ENCODE measurements at regions not wholly inside any gene's neighbourhood (a gene's known extent, or its start where the extent isn't known, plus 50 kb on each side); places are given as distances from the start of the nearest gene placed in this dataset.

- Histone ChIP-seq H3K4me1 (no peaks in the 10 kb centered on the region), H3K4me3 (no peak overlapping the region), H3K27me3 (no peaks in the 10 kb centered on the region), H3K27ac (no peak overlapping the region), H3K9me3 (no peaks in the 10 kb centered on the region), H3K36me3 (no peaks in the 10 kb centered on the region)
- TF ChIP-seq, protein P1, sequence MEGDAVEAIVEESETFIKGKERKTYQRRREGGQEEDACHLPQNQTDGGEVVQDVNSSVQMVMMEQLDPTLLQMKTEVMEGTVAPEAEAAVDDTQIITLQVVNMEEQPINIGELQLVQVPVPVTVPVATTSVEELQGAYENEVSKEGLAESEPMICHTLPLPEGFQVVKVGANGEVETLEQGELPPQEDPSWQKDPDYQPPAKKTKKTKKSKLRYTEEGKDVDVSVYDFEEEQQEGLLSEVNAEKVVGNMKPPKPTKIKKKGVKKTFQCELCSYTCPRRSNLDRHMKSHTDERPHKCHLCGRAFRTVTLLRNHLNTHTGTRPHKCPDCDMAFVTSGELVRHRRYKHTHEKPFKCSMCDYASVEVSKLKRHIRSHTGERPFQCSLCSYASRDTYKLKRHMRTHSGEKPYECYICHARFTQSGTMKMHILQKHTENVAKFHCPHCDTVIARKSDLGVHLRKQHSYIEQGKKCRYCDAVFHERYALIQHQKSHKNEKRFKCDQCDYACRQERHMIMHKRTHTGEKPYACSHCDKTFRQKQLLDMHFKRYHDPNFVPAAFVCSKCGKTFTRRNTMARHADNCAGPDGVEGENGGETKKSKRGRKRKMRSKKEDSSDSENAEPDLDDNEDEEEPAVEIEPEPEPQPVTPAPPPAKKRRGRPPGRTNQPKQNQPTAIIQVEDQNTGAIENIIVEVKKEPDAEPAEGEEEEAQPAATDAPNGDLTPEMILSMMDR (IDR thresholded peaks at IDR 0.05), result no peak
- no peak for TF ChIP-seq POLR2A (IDR thresholded peaks at IDR 0.05)
- no peak for DNase-seq
These were observed 958.8 kb upstream of the TMEM132C start for GRCh38 chr12:127308148-127308547.

DNA sequence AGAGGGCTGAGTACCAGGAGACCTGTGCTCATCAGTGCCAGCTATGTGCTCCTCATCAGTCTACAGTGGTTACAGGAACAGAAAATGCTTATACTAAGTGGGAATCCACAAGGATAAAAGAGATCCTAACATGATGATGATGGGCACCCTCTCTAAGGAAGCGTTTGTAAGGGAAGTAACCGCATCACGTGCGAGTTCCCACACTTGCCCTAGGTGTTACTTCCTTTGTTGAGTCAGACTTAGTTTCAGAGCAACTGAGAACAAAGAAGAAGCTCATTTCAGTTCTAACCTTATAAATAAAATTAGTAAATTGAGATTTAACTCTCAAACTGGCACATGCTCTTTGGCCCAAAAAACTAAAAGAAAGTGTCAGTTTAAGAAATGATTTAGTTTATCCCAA lies 956.4 kb upstream of the TMEM132C start:
- no peaks in the 10 kb centered on the region for H3K27me3 ChIP-seq
- H3K4me1 ChIP-seq, result no peaks in the 10 kb centered on the region
- TF ChIP-seq, protein P1 (IDR thresholded peaks at IDR 0.05), result no peak
- no peak for TF ChIP-seq POLR2A (IDR thresholded peaks at IDR 0.05)
- H3K9me3 ChIP-seq, result no peaks in the 10 kb centered on the region
- no peak for DNase-seq
- H3K27ac ChIP-seq, result no peak overlapping the region
- no peak overlapping the region for H3K4me3 ChIP-seq
- H3K36me3 ChIP-seq, result no peaks in the 10 kb centered on the region

DNA sequence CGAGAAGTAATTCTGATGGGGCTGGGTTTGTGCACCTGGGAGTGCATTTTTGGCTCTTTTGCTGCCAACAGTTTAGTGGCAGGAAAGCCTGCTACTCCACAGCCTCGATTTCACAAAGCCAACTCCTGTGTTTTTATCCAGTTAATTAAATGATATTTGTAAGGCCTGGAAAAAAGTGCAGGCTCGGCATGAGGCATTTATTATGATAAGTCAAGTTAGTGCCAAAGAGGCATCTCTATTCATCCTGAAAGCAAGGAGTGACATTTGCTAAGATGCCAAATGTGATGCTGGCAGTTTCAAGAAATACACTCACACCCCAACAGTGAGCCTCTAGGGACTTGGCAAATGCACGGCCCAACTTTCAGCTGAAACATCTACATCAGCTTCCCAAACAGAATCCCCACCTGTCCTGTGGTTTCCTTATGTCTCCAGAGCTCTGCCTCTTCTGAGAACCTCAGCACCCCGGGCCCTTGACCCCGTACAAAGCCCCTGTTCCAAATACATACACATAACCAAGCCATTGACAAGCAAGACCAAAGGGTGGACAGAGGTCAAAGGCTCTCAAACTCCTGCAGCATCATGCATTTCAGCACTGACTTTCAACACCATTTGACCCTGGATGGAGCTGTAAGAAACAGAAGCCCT lies 955.1 kb upstream of the TMEM132C start:
- H3K36me3 ChIP-seq, result no peaks in the 10 kb centered on the region
- H3K4me1 ChIP-seq, result no peaks in the 10 kb centered on the region
- DNase-seq, result no peak
- TF ChIP-seq POLR2A (IDR thresholded peaks at IDR 0.05), result no peak
- TF ChIP-seq, protein P1 (IDR thresholded peaks at IDR 0.05), result no peak
- no peaks in the 10 kb centered on the region for H3K27me3 ChIP-seq
- H3K9me3 ChIP-seq, result no peaks in the 10 kb centered on the region
- H3K4me3 ChIP-seq, result no peak overlapping the region
- no peak overlapping the region for H3K27ac ChIP-seq

DNA sequence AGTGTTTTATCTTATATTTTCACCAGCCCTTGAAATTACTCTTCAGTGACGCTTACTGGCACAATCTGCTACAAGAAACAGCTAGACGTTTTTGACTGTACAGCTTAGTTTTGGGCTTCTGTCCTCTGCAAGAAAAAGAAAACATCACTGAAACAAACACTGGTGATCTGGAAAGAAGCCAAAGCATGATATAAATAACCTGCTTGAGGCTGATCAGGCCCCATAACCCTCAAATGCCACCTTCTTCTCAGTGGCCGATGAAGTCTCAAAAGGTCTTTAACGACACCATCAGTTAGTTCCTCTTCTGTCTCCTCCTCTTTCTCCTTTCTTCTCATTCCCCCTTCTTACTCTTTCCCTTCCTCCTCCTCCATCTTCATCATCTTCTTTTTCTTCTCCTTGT lies 942.3 kb upstream of the TMEM132C start:
- Histone ChIP-seq H3K4me3 (no peak overlapping the region), H3K9me3 (no peaks in the 10 kb centered on the region), H3K4me1 (no peaks in the 10 kb centered on the region), H3K27ac (no peak overlapping the region), H3K27me3 (no peaks in the 10 kb centered on the region), H3K36me3 (no peaks in the 10 kb centered on the region)
- TF ChIP-seq, protein P1 (IDR thresholded peaks at IDR 0.05), result no peak
- no peak for TF ChIP-seq POLR2A (IDR thresholded peaks at IDR 0.05)
- DNase-seq, result no peak

- no peaks in the 10 kb centered on the region for H3K36me3 ChIP-seq
- no peak for DNase-seq
- no peak overlapping the region for H3K27ac ChIP-seq
- no peaks in the 10 kb centered on the region for H3K9me3 ChIP-seq
- H3K4me3 ChIP-seq, result no peak overlapping the region
- H3K27me3 ChIP-seq, result no peaks in the 10 kb centered on the region
- TF ChIP-seq, protein P1 (IDR thresholded peaks at IDR 0.05), result no peak
- TF ChIP-seq POLR2A (IDR thresholded peaks at IDR 0.05), result no peak
- no peaks in the 10 kb centered on the region for H3K4me1 ChIP-seq
These were observed 939.0 kb upstream of the TMEM132C start for GRCh38 chr12:127327986-127328385.

DNA sequence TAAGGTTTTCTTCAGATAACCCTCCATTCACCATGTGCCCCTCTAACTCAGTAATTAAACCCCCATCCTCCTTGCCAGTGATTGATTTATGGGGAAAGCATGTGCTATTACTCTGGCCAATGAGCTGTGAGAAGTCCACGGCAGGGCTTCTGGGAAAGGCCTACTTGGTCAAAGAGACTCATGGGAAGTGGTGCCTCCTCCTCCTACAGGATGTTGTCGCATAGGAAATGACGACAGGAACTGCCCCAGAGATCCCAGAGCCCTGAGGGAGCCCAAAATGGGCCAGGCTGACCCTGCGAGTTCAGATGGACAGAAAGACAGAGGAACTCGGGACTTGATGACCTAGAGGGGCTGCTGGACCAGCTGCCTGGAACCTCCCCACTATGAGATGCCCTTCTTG lies 938.1 kb upstream of the TMEM132C start:
- TF ChIP-seq, protein P1 (IDR thresholded peaks at IDR 0.05), result no peak
- DNase-seq, result no peak
- H3K9me3 ChIP-seq, result no peaks in the 10 kb centered on the region
- H3K4me1 ChIP-seq, result no peaks in the 10 kb centered on the region
- H3K27me3 ChIP-seq, result no peaks in the 10 kb centered on the region
- H3K4me3 ChIP-seq, result no peak overlapping the region
- no peak overlapping the region for H3K27ac ChIP-seq
- no peaks in the 10 kb centered on the region for H3K36me3 ChIP-seq
